ENCODE measurements at regions not wholly inside any gene's neighbourhood (a gene's known extent, or its start where the extent isn't known, plus 50 kb on each side); places are given as distances from the start of the nearest gene placed in this dataset.
A peak's percentile ranks its signal among the peaks of the same experiment; 100 is the strongest.

GRCh38 chr5:61809651-61810050, 477.6 kb downstream of the ZSWIM6 start:
- H3K4me3 ChIP-seq (ENCODE audit: low read depth, low read length), result no peak overlapping the region
- TF ChIP-seq, protein P1, sequence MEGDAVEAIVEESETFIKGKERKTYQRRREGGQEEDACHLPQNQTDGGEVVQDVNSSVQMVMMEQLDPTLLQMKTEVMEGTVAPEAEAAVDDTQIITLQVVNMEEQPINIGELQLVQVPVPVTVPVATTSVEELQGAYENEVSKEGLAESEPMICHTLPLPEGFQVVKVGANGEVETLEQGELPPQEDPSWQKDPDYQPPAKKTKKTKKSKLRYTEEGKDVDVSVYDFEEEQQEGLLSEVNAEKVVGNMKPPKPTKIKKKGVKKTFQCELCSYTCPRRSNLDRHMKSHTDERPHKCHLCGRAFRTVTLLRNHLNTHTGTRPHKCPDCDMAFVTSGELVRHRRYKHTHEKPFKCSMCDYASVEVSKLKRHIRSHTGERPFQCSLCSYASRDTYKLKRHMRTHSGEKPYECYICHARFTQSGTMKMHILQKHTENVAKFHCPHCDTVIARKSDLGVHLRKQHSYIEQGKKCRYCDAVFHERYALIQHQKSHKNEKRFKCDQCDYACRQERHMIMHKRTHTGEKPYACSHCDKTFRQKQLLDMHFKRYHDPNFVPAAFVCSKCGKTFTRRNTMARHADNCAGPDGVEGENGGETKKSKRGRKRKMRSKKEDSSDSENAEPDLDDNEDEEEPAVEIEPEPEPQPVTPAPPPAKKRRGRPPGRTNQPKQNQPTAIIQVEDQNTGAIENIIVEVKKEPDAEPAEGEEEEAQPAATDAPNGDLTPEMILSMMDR (IDR thresholded peaks at IDR 0.05; ENCODE audit: control insufficient read depth, extremely low read depth, insufficient read depth), result no peak
- peak; percentile 49 for DNase-seq (ENCODE audit: low read depth)

- TF ChIP-seq, protein P1 (IDR thresholded peaks at IDR 0.05; ENCODE audit: control insufficient read depth, extremely low read depth, insufficient read depth), result no peak
- H3K4me3 ChIP-seq (ENCODE audit: low read depth, low read length), result no peak overlapping the region
- DNase-seq (ENCODE audit: low read depth), result no peak
Measured at GRCh38 chr5:61811052-61811451, 479.0 kb downstream of the ZSWIM6 start.

DNA sequence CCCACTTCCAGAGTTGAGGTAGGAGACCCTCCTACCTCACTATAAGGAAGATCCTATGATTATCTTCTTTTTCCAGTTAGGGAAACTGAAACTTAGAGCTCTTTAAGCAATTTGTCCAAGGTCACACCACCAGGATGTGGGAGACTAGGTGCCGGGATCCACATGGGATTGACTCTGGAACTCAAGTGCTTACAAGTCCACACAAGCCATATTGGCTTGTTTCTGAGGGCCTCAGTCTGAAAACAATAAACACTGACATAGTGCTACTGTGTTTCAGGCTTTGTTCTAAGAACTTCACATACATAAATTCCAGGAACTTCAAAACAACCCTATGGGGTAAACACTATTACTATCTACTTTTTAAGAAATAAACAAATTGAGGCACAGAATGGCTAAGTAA, 481.3 kb downstream of the ZSWIM6 start:
- H3K4me3 ChIP-seq (ENCODE audit: low read depth, low read length), result no peak overlapping the region
- no peak for DNase-seq (ENCODE audit: low read depth)
- TF ChIP-seq, protein P1 (IDR thresholded peaks at IDR 0.05; ENCODE audit: control insufficient read depth, extremely low read depth, insufficient read depth), result no peak

DNA sequence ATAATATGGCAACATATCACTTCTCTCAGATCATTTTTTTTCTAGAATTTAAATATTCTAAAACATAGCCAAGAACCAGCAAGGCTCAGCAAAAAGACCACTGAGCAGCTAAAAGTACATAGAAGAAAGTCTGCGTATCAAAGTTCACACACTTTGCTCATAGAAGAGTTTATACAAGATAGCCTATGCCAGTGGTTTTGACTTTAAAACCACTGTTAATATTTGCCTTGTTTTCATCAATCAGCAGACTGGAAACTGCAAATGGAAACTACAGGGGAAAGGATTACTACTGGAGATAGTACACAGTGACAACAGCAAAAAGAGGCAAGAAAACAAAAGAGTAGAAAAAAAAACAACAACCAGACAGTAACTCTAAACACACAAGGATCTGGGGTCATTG, 483.3 kb downstream of the ZSWIM6 start:
- DNase-seq (ENCODE audit: low read depth), result no peak
- H3K4me3 ChIP-seq (ENCODE audit: low read depth, low read length), result no peak overlapping the region
- TF ChIP-seq, protein P1 (IDR thresholded peaks at IDR 0.05; ENCODE audit: control insufficient read depth, extremely low read depth, insufficient read depth), result no peak

- DNase-seq (ENCODE audit: low read depth), result no peak
- no peak overlapping the region for H3K4me3 ChIP-seq (ENCODE audit: low read depth, low read length)
- TF ChIP-seq, protein P1 (IDR thresholded peaks at IDR 0.05; ENCODE audit: control insufficient read depth, extremely low read depth, insufficient read depth), result no peak
Measured at GRCh38 chr5:61816146-61816545, 484.1 kb downstream of the ZSWIM6 start.

DNA sequence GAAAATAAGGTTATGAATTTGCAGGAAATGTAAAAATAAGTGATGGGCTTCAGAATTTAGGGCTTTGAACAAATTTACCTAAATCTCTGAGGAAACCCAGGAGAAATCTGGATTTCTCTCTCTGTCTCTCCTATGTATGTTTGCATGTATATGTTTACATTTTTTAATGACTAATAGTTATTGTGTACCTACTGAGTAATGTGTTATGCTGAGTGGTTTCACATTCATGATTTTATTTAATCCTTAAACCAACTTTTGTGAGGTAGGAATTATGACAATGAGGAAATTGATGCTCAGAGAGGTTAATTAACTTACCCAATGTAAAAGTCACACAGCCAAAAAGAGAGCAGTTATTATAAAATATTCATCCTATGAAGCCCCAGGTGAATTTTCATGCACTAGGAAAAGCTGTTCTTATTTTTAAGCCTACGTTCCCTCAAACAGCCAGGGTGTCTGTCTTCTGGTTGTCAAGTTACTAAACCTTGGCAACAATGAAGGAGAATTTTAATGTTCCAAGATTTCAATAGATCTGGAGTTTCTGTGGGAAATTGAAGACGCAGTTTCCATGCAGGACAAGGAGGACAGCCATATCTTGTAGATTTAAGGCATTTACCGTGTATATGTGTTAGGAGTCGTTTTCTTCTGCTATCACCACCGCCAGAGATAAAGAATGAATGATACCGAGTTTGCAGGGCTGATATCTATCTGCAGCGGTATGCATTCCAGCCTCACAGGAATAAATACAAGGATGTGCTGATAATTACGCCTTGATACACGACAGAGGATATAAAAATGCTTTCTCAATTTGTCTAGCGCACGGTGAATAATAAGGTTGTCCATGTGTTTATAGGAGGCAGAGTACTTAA, 484.8 kb downstream of the ZSWIM6 start:
- TF ChIP-seq, protein P1 (IDR thresholded peaks at IDR 0.05; ENCODE audit: control insufficient read depth, extremely low read depth, insufficient read depth), result no peak
- DNase-seq (ENCODE audit: low read depth), result no peak

More for the DNA sequence above, 484.8 kb downstream of the ZSWIM6 start:
- H3K4me3 ChIP-seq (ENCODE audit: low read depth, low read length), result no peak overlapping the region

All from LNCaP clone FGC (cell line).